Panc1 (cell line): ENCODE measurements at regions not wholly inside any gene's neighbourhood (a gene's known extent, or its start where the extent isn't known, plus 50 kb on each side); places are given as distances from the start of the nearest gene placed in this dataset.

ENCODE experiments used
- CTCF ChIP-seq: fragments of 450-650 bp; IDR thresholded peaks from 2 replicates; pipeline ENCODE4 v1.5.1; 2017; ENCODE audit warnings: mild to moderate bottlenecking
- POLR2AphosphoS5 ChIP-seq: IDR thresholded peaks from 2 replicates; pipeline ENCODE4 v1.6.1; 2012; ENCODE audit warnings: mild to moderate bottlenecking, low read depth, low read length, moderate library complexity
- REST ChIP-seq, 2 experiments: IDR thresholded peaks; 2 replicates each; pipeline ENCODE4 v1.6.1; 2011 to 2012; ENCODE audit warnings: low read depth in 2 of 2, control low read depth in 1 of 2, low read length in 1 of 2, mild to moderate bottlenecking in 1 of 2, moderate library complexity in 1 of 2; ENCODE audit not compliant: insufficient read depth in 1 of 2

GRCh38 chr2:18927525-18928232, 338.3 kb upstream of the NT5C1B start:
- no peak for TF ChIP-seq CTCF
- TF ChIP-seq REST (IDR thresholded peaks at IDR 0.05; ENCODE audit: insufficient read depth in 1 of 2, low read depth in 2 of 2, low read length in 1 of 2), result no peak
- no peak for TF ChIP-seq POLR2AphosphoS5
